SK-N-SH treated with all-trans-retinoic acid at 6 μM for 48 hours (cell line): ENCODE measurements at regions not wholly inside any gene's neighbourhood (a gene's known extent, or its start where the extent isn't known, plus 50 kb on each side); places are given as distances from the start of the nearest gene placed in this dataset.

Experiments
- PPARA ChIP-seq: fragments of 250-450 bp; sonication (Bioruptor Pico); IDR thresholded peaks from 2 replicates; pipeline ENCODE4 v1.5.0; 2020; ENCODE audit warnings: mild to moderate bottlenecking, borderline replicate concordance
- RARB ChIP-seq: fragments of 250-450 bp; sonication (Bioruptor Pico); IDR thresholded peaks from 2 replicates; pipeline ENCODE4 v1.8.0; 2021; ENCODE audit warnings: mild to moderate bottlenecking, moderate library complexity
- TF ChIP-seq, protein P1 (sequence below): fragments of 250-450 bp; sonication (Bioruptor Pico); IDR thresholded peaks from 2 replicates; pipeline ENCODE4 v1.5.0; 2020; ENCODE audit warnings: mild to moderate bottlenecking, moderate library complexity
- TF ChIP-seq, protein P2 (sequence below): fragments of 250-450 bp; sonication (Bioruptor Pico); IDR thresholded peaks from 2 replicates; pipeline ENCODE4 v1.8.0; 2020; ENCODE audit warnings: mild to moderate bottlenecking, moderate library complexity, borderline replicate concordance

DNA sequence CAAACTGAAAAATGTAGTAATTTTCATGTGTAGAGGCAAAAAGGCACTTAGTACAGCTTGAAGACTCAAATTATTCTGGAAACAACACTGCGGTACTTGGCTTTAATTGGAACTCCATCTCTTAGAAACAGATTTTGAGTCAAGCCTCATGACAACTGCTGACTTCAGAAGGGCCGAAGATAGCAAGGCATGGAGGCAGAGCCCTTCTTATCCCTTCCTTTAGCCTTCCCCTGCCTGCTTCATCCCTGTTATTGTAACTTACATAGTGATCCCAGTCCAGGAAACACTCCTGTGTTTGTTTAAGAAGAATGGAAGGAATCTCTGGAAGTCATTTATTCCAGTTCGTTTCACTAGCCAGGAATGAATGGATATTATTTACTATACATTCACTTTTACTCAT lies 110.9 kb upstream of the FAM98A start:
- TF ChIP-seq, protein P1, sequence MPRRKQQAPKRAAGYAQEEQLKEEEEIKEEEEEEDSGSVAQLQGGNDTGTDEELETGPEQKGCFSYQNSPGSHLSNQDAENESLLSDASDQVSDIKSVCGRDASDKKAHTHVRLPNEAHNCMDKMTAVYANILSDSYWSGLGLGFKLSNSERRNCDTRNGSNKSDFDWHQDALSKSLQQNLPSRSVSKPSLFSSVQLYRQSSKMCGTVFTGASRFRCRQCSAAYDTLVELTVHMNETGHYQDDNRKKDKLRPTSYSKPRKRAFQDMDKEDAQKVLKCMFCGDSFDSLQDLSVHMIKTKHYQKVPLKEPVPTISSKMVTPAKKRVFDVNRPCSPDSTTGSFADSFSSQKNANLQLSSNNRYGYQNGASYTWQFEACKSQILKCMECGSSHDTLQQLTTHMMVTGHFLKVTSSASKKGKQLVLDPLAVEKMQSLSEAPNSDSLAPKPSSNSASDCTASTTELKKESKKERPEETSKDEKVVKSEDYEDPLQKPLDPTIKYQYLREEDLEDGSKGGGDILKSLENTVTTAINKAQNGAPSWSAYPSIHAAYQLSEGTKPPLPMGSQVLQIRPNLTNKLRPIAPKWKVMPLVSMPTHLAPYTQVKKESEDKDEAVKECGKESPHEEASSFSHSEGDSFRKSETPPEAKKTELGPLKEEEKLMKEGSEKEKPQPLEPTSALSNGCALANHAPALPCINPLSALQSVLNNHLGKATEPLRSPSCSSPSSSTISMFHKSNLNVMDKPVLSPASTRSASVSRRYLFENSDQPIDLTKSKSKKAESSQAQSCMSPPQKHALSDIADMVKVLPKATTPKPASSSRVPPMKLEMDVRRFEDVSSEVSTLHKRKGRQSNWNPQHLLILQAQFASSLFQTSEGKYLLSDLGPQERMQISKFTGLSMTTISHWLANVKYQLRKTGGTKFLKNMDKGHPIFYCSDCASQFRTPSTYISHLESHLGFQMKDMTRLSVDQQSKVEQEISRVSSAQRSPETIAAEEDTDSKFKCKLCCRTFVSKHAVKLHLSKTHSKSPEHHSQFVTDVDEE (CRISPR knock-in tag) = no peak
- TF ChIP-seq, protein P2, sequence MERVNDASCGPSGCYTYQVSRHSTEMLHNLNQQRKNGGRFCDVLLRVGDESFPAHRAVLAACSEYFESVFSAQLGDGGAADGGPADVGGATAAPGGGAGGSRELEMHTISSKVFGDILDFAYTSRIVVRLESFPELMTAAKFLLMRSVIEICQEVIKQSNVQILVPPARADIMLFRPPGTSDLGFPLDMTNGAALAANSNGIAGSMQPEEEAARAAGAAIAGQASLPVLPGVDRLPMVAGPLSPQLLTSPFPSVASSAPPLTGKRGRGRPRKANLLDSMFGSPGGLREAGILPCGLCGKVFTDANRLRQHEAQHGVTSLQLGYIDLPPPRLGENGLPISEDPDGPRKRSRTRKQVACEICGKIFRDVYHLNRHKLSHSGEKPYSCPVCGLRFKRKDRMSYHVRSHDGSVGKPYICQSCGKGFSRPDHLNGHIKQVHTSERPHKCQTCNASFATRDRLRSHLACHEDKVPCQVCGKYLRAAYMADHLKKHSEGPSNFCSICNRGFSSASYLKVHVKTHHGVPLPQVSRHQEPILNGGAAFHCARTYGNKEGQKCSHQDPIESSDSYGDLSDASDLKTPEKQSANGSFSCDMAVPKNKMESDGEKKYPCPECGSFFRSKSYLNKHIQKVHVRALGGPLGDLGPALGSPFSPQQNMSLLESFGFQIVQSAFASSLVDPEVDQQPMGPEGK (CRISPR knock-in tag) = no peak
- TF ChIP-seq RARB (no peak), PPARA (no peak)
